ENCODE measurements at regions not wholly inside any gene's neighbourhood (a gene's known extent, or its start where the extent isn't known, plus 50 kb on each side); places are given as distances from the start of the nearest gene placed in this dataset.

GRCh38 chr2:147375073-147375472 is 469.8 kb upstream of the ACVR2A start:
- no peaks in the 10 kb centered on the region for H3K9me3 ChIP-seq (ENCODE audit: control insufficient read depth in 1 of 2, insufficient read depth in 1 of 2, low read length in 2 of 2)
- no peak overlapping the region for H3K4me3 ChIP-seq (ENCODE audit: low read length)
- no peaks in the 10 kb centered on the region for H3K36me3 ChIP-seq (ENCODE audit: insufficient read depth, low read length)
- intact Hi-C loops (cut with DNase I, micrococcal nuclease), result no loop called here
- ChIA-PET CTCF (no interaction called here), POLR2A (no interaction called here)
- H3K27ac ChIP-seq (ENCODE audit: low read depth in 1 of 2, low read length in 2 of 2), result no peak overlapping the region
- DNase-seq, result no peak
- H3K4me1 ChIP-seq (ENCODE audit: insufficient read depth, low read length), result no peaks in the 10 kb centered on the region
- no peaks in the 10 kb centered on the region for H3K27me3 Mint-ChIP-seq
- TF ChIP-seq, protein P1, sequence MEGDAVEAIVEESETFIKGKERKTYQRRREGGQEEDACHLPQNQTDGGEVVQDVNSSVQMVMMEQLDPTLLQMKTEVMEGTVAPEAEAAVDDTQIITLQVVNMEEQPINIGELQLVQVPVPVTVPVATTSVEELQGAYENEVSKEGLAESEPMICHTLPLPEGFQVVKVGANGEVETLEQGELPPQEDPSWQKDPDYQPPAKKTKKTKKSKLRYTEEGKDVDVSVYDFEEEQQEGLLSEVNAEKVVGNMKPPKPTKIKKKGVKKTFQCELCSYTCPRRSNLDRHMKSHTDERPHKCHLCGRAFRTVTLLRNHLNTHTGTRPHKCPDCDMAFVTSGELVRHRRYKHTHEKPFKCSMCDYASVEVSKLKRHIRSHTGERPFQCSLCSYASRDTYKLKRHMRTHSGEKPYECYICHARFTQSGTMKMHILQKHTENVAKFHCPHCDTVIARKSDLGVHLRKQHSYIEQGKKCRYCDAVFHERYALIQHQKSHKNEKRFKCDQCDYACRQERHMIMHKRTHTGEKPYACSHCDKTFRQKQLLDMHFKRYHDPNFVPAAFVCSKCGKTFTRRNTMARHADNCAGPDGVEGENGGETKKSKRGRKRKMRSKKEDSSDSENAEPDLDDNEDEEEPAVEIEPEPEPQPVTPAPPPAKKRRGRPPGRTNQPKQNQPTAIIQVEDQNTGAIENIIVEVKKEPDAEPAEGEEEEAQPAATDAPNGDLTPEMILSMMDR (IDR thresholded peaks at IDR 0.05), result no peak
- no peak for ATAC-seq (ENCODE audit: poor library complexity)
- H3K4me3 Mint-ChIP-seq, result no peak overlapping the region
- H3K9me3 Mint-ChIP-seq, result no peaks in the 10 kb centered on the region
- no peaks in the 10 kb centered on the region for H3K4me1 Mint-ChIP-seq (ENCODE audit: low read depth)
- no peaks in the 10 kb centered on the region for H3K36me3 Mint-ChIP-seq (ENCODE audit: low read depth)
- no peaks in the 10 kb centered on the region for H3K27me3 ChIP-seq (ENCODE audit: control insufficient read depth in 1 of 2, insufficient read depth in 2 of 2, low read length in 2 of 2)
- no peak overlapping the region for H3K27ac Mint-ChIP-seq

DNA sequence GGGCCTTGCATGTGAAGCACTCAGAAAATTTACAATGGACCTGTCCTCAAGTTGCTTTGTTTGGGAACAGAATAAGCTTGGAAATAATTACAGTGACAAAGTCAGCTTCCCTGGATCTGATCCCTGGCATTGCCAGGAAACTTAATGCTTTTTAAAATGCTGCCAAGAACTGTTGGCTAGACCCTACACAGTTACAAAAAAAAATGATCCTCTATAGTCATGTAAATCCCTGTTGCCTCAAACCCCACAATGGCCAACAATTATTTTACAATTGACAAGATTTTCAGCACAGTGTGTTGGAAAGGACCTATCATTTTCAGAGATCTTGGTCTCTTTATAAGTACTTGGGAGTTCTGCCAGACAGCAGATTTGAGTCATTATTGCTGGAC is 470.4 kb upstream of the ACVR2A start:
- ATAC-seq (ENCODE audit: poor library complexity) (no peak), DNase-seq (no peak)
- Mint-ChIP-seq H3K36me3 (ENCODE audit: low read depth) (no peaks in the 10 kb centered on the region), H3K4me1 (ENCODE audit: low read depth) (no peaks in the 10 kb centered on the region), H3K9me3 (no peaks in the 10 kb centered on the region), H3K27ac (no peak overlapping the region), H3K4me3 (no peak overlapping the region), H3K27me3 (no peaks in the 10 kb centered on the region)
- Histone ChIP-seq H3K4me1 (ENCODE audit: insufficient read depth, low read length) (no peaks in the 10 kb centered on the region), H3K9me3 (ENCODE audit: control insufficient read depth in 1 of 2, insufficient read depth in 1 of 2, low read length in 2 of 2) (peaks cover 0 to 4% of the 10 kb centered on the region in 2 experiments), H3K27me3 (ENCODE audit: control insufficient read depth in 1 of 2, insufficient read depth in 2 of 2, low read length in 2 of 2) (no peaks in the 10 kb centered on the region), H3K4me3 (ENCODE audit: low read length) (no peak overlapping the region), H3K27ac (ENCODE audit: low read depth in 1 of 2, low read length in 2 of 2) (no peak overlapping the region), H3K36me3 (ENCODE audit: insufficient read depth, low read length) (no peaks in the 10 kb centered on the region)
- ChIA-PET POLR2A (no interaction called here), CTCF (no interaction called here)
- TF ChIP-seq, protein P1 (IDR thresholded peaks at IDR 0.05), result no peak
- intact Hi-C loops (cut with DNase I, micrococcal nuclease), result no loop called here

- ATAC-seq (ENCODE audit: poor library complexity), result no peak
- H3K27ac ChIP-seq (ENCODE audit: low read depth in 1 of 2, low read length in 2 of 2), result no peak overlapping the region
- intact Hi-C loops (cut with DNase I, micrococcal nuclease), result no loop called here
- H3K9me3 Mint-ChIP-seq, result no peaks in the 10 kb centered on the region
- no peaks in the 10 kb centered on the region for H3K4me1 Mint-ChIP-seq (ENCODE audit: low read depth)
- POLR2A ChIA-PET, result no interaction called here
- DNase-seq, result no peak
- no peaks in the 10 kb centered on the region for H3K4me1 ChIP-seq (ENCODE audit: insufficient read depth, low read length)
- no peaks in the 10 kb centered on the region for H3K27me3 Mint-ChIP-seq
- H3K27ac Mint-ChIP-seq, result no peak overlapping the region
- H3K36me3 ChIP-seq (ENCODE audit: insufficient read depth, low read length), result no peaks in the 10 kb centered on the region
- CTCF ChIA-PET, result no interaction called here
- TF ChIP-seq, protein P1 (IDR thresholded peaks at IDR 0.05), result no peak
- peaks cover 0 to 4% of the 10 kb centered on the region in 2 experiments for H3K9me3 ChIP-seq (ENCODE audit: control insufficient read depth in 1 of 2, insufficient read depth in 1 of 2, low read length in 2 of 2)
- H3K4me3 ChIP-seq (ENCODE audit: low read length), result no peak overlapping the region
- H3K36me3 Mint-ChIP-seq (ENCODE audit: low read depth), result no peaks in the 10 kb centered on the region
- H3K27me3 ChIP-seq (ENCODE audit: control insufficient read depth in 1 of 2, insufficient read depth in 2 of 2, low read length in 2 of 2), result no peaks in the 10 kb centered on the region
- no peak overlapping the region for H3K4me3 Mint-ChIP-seq
Observed at GRCh38 chr2:147373800-147374422, 470.9 kb upstream of the ACVR2A start.
